HepG2 (cell line): ENCODE measurements at regions not wholly inside any gene's neighbourhood (a gene's known extent, or its start where the extent isn't known, plus 50 kb on each side); places are given as distances from the start of the nearest gene placed in this dataset.

ENCODE experiments used
- AKAP8 ChIP-seq: sonication (generic); formaldehyde crosslinking; IDR thresholded peaks from 2 replicates; pipeline ENCODE4 v1.5.1; 2020; ENCODE audit warnings: mild to moderate bottlenecking, missing genetic modification reagents
- GATAD2A ChIP-seq: IDR thresholded peaks from 2 replicates; pipeline ENCODE4 v1.6.1; 2016
- HHEX ChIP-seq: IDR thresholded peaks from 2 replicates; pipeline ENCODE4 v1.6.1; 2016; ENCODE audit warnings: control low read depth
- HMG20A ChIP-seq: IDR thresholded peaks from 2 replicates; pipeline ENCODE4 v1.6.1; 2016; ENCODE audit warnings: borderline replicate concordance
- JUN ChIP-seq: sonication (generic); formaldehyde crosslinking; IDR thresholded peaks from 2 replicates; pipeline ENCODE4 v1.4.0; 2020; ENCODE audit warnings: mild to moderate bottlenecking, missing genetic modification reagents
- SIX1 ChIP-seq: sonication (generic); formaldehyde crosslinking; IDR thresholded peaks from 2 replicates; pipeline ENCODE4 v1.4.0; 2020; ENCODE audit warnings: missing genetic modification reagents, borderline replicate concordance
- SMAD1 ChIP-seq: sonication (generic); formaldehyde crosslinking; IDR thresholded peaks from 2 replicates; pipeline ENCODE4 v1.4.0; 2020; ENCODE audit warnings: missing genetic modification reagents, low read depth, mild to moderate bottlenecking, borderline replicate concordance
- SMARCC2 ChIP-seq: fragments of 450-650 bp; IDR thresholded peaks from 2 replicates; pipeline ENCODE4 v1.6.1; 2017; ENCODE audit warnings: antibody characterized with exemption, mild to moderate bottlenecking
- ZMYM3 ChIP-seq: sonication (generic); formaldehyde crosslinking; IDR thresholded peaks from 2 replicates; pipeline ENCODE4 v1.5.1; 2020; ENCODE audit warnings: mild to moderate bottlenecking, missing genetic modification reagents
- ZNF768 ChIP-seq: sonication (generic); formaldehyde crosslinking; IDR thresholded peaks from 2 replicates; pipeline ENCODE4 v1.4.0; 2020; ENCODE audit warnings: missing genetic modification reagents
- ZNF792 ChIP-seq: IDR thresholded peaks from 2 replicates; pipeline ENCODE4 v1.6.1; 2016
- TF ChIP-seq, protein P1 (sequence below): sonication (generic); formaldehyde crosslinking; IDR thresholded peaks from 2 replicates; pipeline ENCODE4 v1.8.1; 2022; ENCODE audit warnings: low read depth, mild to moderate bottlenecking, missing genetic modification reagents
- TF ChIP-seq, protein P2 (sequence below): sonication (generic); formaldehyde crosslinking; IDR thresholded peaks from 2 replicates; pipeline ENCODE4 v1.4.0; 2020; ENCODE audit warnings: low read depth, missing genetic modification reagents
- TF ChIP-seq, protein P3 (sequence below): IDR thresholded peaks from 2 replicates; pipeline ENCODE4 v1.6.1; 2016; ENCODE audit warnings: low read depth, missing genetic modification reagents, missing compliant biosample characterization
- TF ChIP-seq, protein P4 (sequence below): sonication (generic); formaldehyde crosslinking; IDR thresholded peaks from 2 replicates; pipeline ENCODE4 v1.9.0; 2022; ENCODE audit warnings: low read depth, missing genetic modification reagents
- TF ChIP-seq, protein P5 (sequence below): IDR thresholded peaks from 2 replicates; pipeline ENCODE4 v1.6.1; 2012; ENCODE audit warnings: low read depth, low read length, improper control_type of control experiment

DNA sequence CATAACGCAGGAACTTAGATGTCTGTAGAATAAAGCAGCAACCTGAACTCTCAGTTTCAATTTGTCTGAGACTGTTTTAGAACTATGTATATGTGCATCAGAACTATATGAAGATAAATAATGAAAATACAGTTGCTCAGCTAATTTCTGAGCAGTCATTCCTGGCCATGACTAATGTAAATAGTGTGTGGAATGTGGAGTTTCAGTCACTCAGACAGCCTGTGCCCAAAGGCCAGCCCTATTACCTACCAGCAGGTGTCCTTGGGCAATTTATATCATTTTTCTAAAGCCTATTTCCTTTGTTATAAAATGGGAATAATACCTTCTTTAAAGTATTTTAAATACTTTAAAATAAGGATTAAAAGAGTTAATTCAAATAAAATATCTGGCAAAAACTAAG, 56.0 kb upstream of the RELL1 start (continued):
- TF ChIP-seq, protein P1, sequence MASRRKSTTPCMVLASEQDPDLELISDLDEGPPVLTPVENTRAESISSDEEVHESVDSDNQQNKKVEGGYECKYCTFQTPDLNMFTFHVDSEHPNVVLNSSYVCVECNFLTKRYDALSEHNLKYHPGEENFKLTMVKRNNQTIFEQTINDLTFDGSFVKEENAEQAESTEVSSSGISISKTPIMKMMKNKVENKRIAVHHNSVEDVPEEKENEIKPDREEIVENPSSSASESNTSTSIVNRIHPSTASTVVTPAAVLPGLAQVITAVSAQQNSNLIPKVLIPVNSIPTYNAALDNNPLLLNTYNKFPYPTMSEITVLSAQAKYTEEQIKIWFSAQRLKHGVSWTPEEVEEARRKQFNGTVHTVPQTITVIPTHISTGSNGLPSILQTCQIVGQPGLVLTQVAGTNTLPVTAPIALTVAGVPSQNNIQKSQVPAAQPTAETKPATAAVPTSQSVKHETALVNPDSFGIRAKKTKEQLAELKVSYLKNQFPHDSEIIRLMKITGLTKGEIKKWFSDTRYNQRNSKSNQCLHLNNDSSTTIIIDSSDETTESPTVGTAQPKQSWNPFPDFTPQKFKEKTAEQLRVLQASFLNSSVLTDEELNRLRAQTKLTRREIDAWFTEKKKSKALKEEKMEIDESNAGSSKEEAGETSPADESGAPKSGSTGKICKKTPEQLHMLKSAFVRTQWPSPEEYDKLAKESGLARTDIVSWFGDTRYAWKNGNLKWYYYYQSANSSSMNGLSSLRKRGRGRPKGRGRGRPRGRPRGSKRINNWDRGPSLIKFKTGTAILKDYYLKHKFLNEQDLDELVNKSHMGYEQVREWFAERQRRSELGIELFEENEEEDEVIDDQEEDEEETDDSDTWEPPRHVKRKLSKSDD (CRISPR knock-in tag), result no peak
- TF ChIP-seq ZNF768 (CRISPR knock-in tag) (no peak), GATAD2A (CRISPR knock-in tag) (peak; percentile 24; the same call in 1 of the 2 replicates), SMAD1 (CRISPR knock-in tag) (no peak), HHEX (no peak), SMARCC2 (no peak), AKAP8 (CRISPR knock-in tag) (no peak), ZMYM3 (CRISPR knock-in tag) (0 out of 2 replicates have a peak, but pooled peaks have one; percentile 11), HMG20A (CRISPR knock-in tag) (no peak), JUN (CRISPR knock-in tag) (no peak), SIX1 (CRISPR knock-in tag) (no peak), ZNF792 (CRISPR knock-in tag) (no peak)
- TF ChIP-seq, protein P2, sequence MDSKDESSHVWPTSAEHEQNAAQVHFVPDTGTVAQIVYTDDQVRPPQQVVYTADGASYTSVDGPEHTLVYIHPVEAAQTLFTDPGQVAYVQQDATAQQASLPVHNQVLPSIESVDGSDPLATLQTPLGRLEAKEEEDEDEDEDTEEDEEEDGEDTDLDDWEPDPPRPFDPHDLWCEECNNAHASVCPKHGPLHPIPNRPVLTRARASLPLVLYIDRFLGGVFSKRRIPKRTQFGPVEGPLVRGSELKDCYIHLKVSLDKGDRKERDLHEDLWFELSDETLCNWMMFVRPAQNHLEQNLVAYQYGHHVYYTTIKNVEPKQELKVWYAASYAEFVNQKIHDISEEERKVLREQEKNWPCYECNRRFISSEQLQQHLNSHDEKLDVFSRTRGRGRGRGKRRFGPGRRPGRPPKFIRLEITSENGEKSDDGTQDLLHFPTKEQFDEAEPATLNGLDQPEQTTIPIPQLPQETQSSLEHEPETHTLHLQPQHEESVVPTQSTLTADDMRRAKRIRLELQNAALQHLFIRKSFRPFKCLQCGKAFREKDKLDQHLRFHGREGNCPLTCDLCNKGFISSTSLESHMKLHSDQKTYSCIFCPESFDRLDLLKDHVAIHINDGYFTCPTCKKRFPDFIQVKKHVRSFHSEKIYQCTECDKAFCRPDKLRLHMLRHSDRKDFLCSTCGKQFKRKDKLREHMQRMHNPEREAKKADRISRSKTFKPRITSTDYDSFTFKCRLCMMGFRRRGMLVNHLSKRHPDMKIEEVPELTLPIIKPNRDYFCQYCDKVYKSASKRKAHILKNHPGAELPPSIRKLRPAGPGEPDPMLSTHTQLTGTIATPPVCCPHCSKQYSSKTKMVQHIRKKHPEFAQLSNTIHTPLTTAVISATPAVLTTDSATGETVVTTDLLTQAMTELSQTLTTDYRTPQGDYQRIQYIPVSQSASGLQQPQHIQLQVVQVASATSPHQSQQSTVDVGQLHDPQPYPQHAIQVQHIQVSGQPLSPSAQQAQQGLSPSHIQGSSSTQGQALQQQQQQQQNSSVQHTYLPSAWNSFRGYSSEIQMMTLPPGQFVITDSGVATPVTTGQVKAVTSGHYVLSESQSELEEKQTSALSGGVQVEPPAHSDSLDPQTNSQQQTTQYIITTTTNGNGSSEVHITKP (CRISPR knock-in tag), result no peak
- TF ChIP-seq, protein P3, sequence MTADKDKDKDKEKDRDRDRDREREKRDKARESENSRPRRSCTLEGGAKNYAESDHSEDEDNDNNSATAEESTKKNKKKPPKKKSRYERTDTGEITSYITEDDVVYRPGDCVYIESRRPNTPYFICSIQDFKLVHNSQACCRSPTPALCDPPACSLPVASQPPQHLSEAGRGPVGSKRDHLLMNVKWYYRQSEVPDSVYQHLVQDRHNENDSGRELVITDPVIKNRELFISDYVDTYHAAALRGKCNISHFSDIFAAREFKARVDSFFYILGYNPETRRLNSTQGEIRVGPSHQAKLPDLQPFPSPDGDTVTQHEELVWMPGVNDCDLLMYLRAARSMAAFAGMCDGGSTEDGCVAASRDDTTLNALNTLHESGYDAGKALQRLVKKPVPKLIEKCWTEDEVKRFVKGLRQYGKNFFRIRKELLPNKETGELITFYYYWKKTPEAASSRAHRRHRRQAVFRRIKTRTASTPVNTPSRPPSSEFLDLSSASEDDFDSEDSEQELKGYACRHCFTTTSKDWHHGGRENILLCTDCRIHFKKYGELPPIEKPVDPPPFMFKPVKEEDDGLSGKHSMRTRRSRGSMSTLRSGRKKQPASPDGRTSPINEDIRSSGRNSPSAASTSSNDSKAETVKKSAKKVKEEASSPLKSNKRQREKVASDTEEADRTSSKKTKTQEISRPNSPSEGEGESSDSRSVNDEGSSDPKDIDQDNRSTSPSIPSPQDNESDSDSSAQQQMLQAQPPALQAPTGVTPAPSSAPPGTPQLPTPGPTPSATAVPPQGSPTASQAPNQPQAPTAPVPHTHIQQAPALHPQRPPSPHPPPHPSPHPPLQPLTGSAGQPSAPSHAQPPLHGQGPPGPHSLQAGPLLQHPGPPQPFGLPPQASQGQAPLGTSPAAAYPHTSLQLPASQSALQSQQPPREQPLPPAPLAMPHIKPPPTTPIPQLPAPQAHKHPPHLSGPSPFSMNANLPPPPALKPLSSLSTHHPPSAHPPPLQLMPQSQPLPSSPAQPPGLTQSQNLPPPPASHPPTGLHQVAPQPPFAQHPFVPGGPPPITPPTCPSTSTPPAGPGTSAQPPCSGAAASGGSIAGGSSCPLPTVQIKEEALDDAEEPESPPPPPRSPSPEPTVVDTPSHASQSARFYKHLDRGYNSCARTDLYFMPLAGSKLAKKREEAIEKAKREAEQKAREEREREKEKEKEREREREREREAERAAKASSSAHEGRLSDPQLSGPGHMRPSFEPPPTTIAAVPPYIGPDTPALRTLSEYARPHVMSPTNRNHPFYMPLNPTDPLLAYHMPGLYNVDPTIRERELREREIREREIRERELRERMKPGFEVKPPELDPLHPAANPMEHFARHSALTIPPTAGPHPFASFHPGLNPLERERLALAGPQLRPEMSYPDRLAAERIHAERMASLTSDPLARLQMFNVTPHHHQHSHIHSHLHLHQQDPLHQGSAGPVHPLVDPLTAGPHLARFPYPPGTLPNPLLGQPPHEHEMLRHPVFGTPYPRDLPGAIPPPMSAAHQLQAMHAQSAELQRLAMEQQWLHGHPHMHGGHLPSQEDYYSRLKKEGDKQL, result no peak
- TF ChIP-seq, protein P4, sequence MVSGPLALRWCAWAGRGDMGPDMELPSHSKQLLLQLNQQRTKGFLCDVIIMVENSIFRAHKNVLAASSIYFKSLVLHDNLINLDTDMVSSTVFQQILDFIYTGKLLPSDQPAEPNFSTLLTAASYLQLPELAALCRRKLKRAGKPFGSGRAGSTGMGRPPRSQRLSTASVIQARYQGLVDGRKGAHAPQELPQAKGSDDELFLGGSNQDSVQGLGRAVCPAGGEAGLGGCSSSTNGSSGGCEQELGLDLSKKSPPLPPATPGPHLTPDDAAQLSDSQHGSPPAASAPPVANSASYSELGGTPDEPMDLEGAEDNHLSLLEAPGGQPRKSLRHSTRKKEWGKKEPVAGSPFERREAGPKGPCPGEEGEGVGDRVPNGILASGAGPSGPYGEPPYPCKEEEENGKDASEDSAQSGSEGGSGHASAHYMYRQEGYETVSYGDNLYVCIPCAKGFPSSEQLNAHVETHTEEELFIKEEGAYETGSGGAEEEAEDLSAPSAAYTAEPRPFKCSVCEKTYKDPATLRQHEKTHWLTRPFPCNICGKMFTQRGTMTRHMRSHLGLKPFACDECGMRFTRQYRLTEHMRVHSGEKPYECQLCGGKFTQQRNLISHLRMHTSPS (CRISPR knock-in tag), result no peak
- TF ChIP-seq, protein P5, sequence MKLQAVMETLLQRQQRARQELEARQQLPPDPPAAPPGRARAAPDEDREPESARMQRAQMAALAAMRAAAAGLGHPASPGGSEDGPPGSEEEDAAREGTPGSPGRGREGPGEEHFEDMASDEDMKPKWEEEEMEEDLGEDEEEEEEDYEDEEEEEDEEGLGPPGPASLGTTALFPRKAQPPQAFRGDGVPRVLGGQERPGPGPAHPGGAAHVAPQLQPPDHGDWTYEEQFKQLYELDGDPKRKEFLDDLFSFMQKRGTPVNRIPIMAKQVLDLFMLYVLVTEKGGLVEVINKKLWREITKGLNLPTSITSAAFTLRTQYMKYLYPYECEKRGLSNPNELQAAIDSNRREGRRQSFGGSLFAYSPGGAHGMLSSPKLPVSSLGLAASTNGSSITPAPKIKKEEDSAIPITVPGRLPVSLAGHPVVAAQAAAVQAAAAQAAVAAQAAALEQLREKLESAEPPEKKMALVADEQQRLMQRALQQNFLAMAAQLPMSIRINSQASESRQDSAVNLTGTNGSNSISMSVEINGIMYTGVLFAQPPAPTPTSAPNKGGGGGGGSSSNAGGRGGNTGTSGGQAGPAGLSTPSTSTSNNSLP, result peak; percentile 60; the same call in 1 of the 2 replicates
